MM.1S (cell line): ENCODE measurements at regions not wholly inside any gene's neighbourhood (a gene's known extent, or its start where the extent isn't known, plus 50 kb on each side); places are given as distances from the start of the nearest gene placed in this dataset.

ENCODE experiments used
- DNase-seq: peaks from one replicate; pipeline ENCODE4 v3.0.0-alpha.2; 2015
- H2AFZ ChIP-seq: fragments of 300-600 bp; sonication (generic); 2 replicates; pipeline ENCODE4 v1.6.0; 2016; ENCODE audit warnings: antibody characterized with exemption, low read length
- H3F3A ChIP-seq: fragments of 300-600 bp; sonication (generic); 2 replicates; pipeline ENCODE4 v1.6.1; 2016; ENCODE audit warnings: mild to moderate bottlenecking, antibody characterized with exemption, low read length, moderate library complexity, mixed read lengths; ENCODE audit not compliant: insufficient read depth
- H3K27ac ChIP-seq: fragments of 300-600 bp; sonication (generic); 2 replicates; pipeline ENCODE4 v1.5.1; 2016; ENCODE audit warnings: mild to moderate bottlenecking, low read length
- H3K27me3 ChIP-seq: fragments of 300-600 bp; sonication (generic); replicated peaks from 2 replicates; pipeline ENCODE4 v1.6.0; 2016; ENCODE audit warnings: low read length; ENCODE audit not compliant: insufficient read depth
- H3K36me3 ChIP-seq: fragments of 300-600 bp; sonication (generic); replicated peaks from 2 replicates; pipeline ENCODE4 v1.6.1; 2016; ENCODE audit warnings: mild to moderate bottlenecking, low read length, mixed read lengths; ENCODE audit not compliant: insufficient read depth
- H3K4me1 ChIP-seq: fragments of 300-600 bp; sonication (generic); 2 replicates; pipeline ENCODE4 v1.6.1; 2016; ENCODE audit warnings: low read length, mixed read lengths
- H3K4me2 ChIP-seq: fragments of 300-600 bp; sonication (generic); 2 replicates; pipeline ENCODE4 v1.6.0; 2016; ENCODE audit warnings: low read depth, low read length
- H3K4me3 ChIP-seq: fragments of 300-600 bp; sonication (generic); 2 replicates; pipeline ENCODE4 v1.5.1; 2016; ENCODE audit warnings: low read length, mixed read lengths
- H3K79me2 ChIP-seq: fragments of 300-600 bp; sonication (generic); 2 replicates; pipeline ENCODE4 v1.6.1; 2016; ENCODE audit warnings: mixed run types, low read length, mixed read lengths
- H3K9ac ChIP-seq: fragments of 300-600 bp; sonication (generic); 2 replicates; pipeline ENCODE4 v1.6.1; 2016; ENCODE audit warnings: low read length, mixed read lengths
- H3K9me2 ChIP-seq: fragments of 300-600 bp; sonication (generic); replicated peaks from 2 replicates; pipeline ENCODE4 v1.6.1; 2016; ENCODE audit warnings: mild to moderate bottlenecking, low read length, mixed read lengths; ENCODE audit not compliant: insufficient read depth
- H3K9me3 ChIP-seq: fragments of 300-600 bp; sonication (generic); replicated peaks from 2 replicates; pipeline ENCODE4 v1.6.1; 2016; ENCODE audit warnings: mild to moderate bottlenecking, low read length, mixed read lengths; ENCODE audit not compliant: insufficient read depth
- H4K20me1 ChIP-seq: fragments of 300-600 bp; sonication (generic); 2 replicates; pipeline ENCODE4 v1.6.1; 2016; ENCODE audit warnings: mild to moderate bottlenecking, low read length, moderate library complexity, mixed read lengths; ENCODE audit not compliant: insufficient read depth
- EZH2 ChIP-seq: fragments of 300-600 bp; sonication (generic); optimal IDR thresholded peaks from 2 replicates; pipeline ENCODE3; 2017; ENCODE audit warnings: low read depth, mild to moderate bottlenecking, antibody characterized with exemption, low read length, mixed read lengths
- EZH2phosphoT487 ChIP-seq: fragments of 300-600 bp; sonication (generic); IDR thresholded peaks from 2 replicates; pipeline ENCODE4 v1.6.1; 2018; ENCODE audit warnings: antibody characterized with exemption, low read length
- TF ChIP-seq, protein P1 (sequence below): fragments of 300-600 bp; sonication (generic); IDR thresholded peaks from 2 replicates; pipeline ENCODE4 v1.5.1; 2016; ENCODE audit warnings: antibody characterized with exemption, low read length, mixed read lengths

DNA sequence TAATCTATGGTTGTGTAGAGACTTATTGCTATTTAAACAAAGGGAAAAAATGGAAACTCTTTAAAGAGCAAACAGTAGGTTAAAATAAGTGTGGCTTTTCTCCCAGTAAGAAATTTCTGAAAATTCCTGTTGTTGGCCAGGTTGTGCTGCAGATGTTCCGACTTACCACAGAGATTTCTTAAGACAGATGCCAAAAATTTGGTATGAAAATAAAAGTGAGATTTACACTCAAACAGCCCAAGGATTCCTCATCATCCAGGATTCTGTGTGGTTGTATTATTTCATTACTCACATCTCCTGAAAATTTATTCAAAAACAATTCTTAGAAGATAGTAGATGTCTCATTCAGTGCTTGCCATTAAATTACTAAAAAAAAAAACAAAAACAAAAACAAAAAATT, 296.7 kb upstream of the PTBP2 start:
- Histone ChIP-seq H4K20me1 (no peaks in the 10 kb centered on the region), H3K36me3 (no peaks in the 10 kb centered on the region), H3K4me2 (no peak overlapping the region), H3K4me3 (no peak overlapping the region), H3F3A (no peaks in the 10 kb centered on the region), H2AFZ (no peak overlapping the region), H3K9me3 (no peaks in the 10 kb centered on the region), H3K79me2 (no peaks in the 10 kb centered on the region), H3K27me3 (no peaks in the 10 kb centered on the region), H3K9me2 (no peaks in the 10 kb centered on the region), H3K4me1 (no peaks in the 10 kb centered on the region), H3K27ac (no peak overlapping the region), H3K9ac (no peak overlapping the region)
- no peak for TF ChIP-seq EZH2
- TF ChIP-seq, protein P1, sequence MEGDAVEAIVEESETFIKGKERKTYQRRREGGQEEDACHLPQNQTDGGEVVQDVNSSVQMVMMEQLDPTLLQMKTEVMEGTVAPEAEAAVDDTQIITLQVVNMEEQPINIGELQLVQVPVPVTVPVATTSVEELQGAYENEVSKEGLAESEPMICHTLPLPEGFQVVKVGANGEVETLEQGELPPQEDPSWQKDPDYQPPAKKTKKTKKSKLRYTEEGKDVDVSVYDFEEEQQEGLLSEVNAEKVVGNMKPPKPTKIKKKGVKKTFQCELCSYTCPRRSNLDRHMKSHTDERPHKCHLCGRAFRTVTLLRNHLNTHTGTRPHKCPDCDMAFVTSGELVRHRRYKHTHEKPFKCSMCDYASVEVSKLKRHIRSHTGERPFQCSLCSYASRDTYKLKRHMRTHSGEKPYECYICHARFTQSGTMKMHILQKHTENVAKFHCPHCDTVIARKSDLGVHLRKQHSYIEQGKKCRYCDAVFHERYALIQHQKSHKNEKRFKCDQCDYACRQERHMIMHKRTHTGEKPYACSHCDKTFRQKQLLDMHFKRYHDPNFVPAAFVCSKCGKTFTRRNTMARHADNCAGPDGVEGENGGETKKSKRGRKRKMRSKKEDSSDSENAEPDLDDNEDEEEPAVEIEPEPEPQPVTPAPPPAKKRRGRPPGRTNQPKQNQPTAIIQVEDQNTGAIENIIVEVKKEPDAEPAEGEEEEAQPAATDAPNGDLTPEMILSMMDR = no peak
- no peak for TF ChIP-seq EZH2phosphoT487
- no peak for DNase-seq

DNA sequence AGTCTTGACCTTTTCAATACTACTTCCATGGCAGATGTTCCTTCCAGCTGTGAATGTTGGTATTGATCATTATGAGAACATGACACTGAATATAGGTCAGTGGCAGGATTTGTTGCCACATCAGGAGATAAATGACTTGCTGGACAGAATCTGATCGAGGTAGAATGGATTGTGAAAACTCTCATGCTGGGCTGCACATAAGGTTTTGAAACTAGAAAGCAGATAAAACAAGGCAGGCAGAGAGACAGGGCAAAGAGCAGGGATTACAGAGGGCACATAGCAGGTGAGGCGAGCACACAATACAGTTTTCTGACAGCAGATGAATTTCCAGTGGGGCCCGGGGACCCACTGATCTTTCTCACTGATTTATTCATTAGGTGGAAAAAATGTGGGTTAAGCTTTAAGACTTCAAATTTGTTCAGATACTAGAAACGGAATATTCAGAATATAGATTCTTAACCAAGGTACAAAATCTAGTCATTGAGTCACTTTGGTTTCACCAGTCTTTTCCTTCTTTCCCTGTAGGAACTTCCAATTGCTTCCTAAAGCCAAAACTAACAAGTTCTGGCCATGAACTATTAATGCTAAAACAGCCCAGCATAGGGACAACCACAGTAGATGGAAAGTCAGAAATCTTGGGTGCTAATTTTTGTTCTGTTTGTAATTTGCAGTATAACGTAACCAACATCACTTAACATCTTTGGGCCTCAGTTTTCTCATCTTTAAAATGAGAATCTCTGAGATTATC, 296.0 kb upstream of the PTBP2 start:
- Histone ChIP-seq H3K4me2 (no peak overlapping the region), H3K79me2 (no peaks in the 10 kb centered on the region), H3F3A (no peaks in the 10 kb centered on the region), H3K9me3 (no peaks in the 10 kb centered on the region), H3K4me3 (no peak overlapping the region), H3K27me3 (no peaks in the 10 kb centered on the region), H3K27ac (no peak overlapping the region), H2AFZ (no peak overlapping the region), H4K20me1 (no peaks in the 10 kb centered on the region), H3K4me1 (no peaks in the 10 kb centered on the region), H3K9ac (no peak overlapping the region), H3K36me3 (no peaks in the 10 kb centered on the region), H3K9me2 (no peaks in the 10 kb centered on the region)
- no peak for DNase-seq
- TF ChIP-seq EZH2phosphoT487 = no peak

DNA sequence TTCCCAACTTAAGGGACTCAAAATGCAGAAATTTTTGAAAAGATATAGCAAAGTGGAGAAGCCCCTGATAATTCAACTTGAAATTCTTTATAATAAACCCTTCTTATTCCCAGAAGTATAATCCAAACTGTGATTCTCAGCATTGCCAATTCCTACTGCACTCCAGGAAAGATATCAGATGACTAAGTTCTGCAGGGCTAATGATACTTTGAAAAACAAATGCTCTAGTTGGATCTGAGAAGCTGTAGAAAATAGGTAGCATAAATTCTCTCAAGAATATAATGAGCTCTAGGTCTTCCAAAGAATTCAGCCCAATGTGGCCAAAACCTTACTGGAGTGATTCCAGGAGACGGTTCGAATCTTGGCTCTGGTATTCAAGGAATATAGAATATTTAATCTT, 294.0 kb upstream of the PTBP2 start:
- Histone ChIP-seq H3K36me3 (no peaks in the 10 kb centered on the region), H3K27me3 (no peaks in the 10 kb centered on the region), H3K9me3 (no peaks in the 10 kb centered on the region), H3K4me3 (no peak overlapping the region), H3K4me2 (no peak overlapping the region), H3K9me2 (no peaks in the 10 kb centered on the region), H2AFZ (no peak overlapping the region), H3F3A (no peaks in the 10 kb centered on the region), H3K4me1 (no peaks in the 10 kb centered on the region), H3K9ac (no peak overlapping the region), H4K20me1 (no peaks in the 10 kb centered on the region), H3K27ac (no peak overlapping the region), H3K79me2 (no peaks in the 10 kb centered on the region)
- DNase-seq = no peak
- TF ChIP-seq EZH2 (no peak), EZH2phosphoT487 (no peak)
- TF ChIP-seq, protein P1 = no peak

DNA sequence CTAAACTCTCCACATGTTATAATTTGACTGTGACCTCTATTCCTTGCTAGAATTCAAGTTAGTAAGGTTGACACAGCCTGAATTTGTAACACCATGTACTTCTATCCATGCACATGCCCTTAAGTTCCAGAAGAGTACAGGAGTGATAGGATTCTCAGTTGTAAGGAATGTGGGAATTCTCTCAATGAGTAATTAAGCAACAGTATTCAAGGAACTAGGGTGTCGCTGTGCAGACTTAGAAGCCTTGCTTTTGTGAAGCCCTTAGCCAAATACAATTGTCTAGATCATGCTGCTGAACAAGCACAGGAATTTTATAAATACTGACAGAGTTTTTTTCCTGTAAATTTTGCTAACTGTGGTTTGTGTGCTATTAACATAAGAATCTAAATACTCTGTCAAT, 276.3 kb upstream of the PTBP2 start:
- no peak overlapping the region for H3K4me3 ChIP-seq
- H3K4me1 ChIP-seq = no peaks in the 10 kb centered on the region
- no peaks in the 10 kb centered on the region for H3K9me3 ChIP-seq
- no peak overlapping the region for H2AFZ ChIP-seq
- TF ChIP-seq EZH2 (no peak), EZH2phosphoT487 (no peak)
- TF ChIP-seq, protein P1 = no peak
- DNase-seq = no peak
- H3K36me3 ChIP-seq = no peaks in the 10 kb centered on the region
- H3K4me2 ChIP-seq = no peak overlapping the region
- H3F3A ChIP-seq = no peaks in the 10 kb centered on the region
- H3K9me2 ChIP-seq = no peaks in the 10 kb centered on the region
- no peak overlapping the region for H3K9ac ChIP-seq
- no peak overlapping the region for H3K27ac ChIP-seq
- H4K20me1 ChIP-seq = no peaks in the 10 kb centered on the region
- no peaks in the 10 kb centered on the region for H3K27me3 ChIP-seq
- H3K79me2 ChIP-seq = no peaks in the 10 kb centered on the region
